GM21360 (cell line): ENCODE measurements at regions not wholly inside any gene's neighbourhood (a gene's known extent, or its start where the extent isn't known, plus 50 kb on each side); places are given as distances from the start of the nearest gene placed in this dataset.

Source experiments
- ATAC-seq: cut with Tn5 transposase; IDR thresholded peaks from one replicate; pipeline ENCODE4 v1.9.1; 2021; ENCODE audit warnings: mild to moderate bottlenecking, moderate library complexity; ENCODE audit not compliant: unreplicated experiment

- no peak for ATAC-seq
These were observed 127.9 kb upstream of the RARB start for GRCh38 chr3:25300141-25300540.

GRCh38 chr3:25304916-25305315, 123.1 kb upstream of the RARB start:
- ATAC-seq = no peak

DNA sequence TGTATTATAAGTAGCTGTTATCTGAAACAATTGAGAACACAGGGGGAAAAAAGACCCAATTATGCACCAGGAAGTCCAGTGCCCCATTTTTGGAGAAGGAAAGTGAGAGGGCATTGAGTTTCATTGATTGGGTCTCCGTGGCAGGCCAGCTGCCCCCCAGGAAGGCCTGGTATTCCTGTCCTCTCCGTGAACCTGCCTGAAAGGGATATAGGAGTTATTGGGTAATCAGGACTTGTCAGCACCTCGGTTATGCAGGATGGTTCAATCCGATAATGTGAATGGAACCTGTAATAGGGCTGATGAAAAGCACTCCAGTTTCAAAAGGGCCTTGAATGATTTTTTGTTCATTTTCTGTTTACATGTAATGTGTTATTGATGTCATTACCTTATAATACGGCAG, 122.0 kb upstream of the RARB start:
- no peak for ATAC-seq

DNA sequence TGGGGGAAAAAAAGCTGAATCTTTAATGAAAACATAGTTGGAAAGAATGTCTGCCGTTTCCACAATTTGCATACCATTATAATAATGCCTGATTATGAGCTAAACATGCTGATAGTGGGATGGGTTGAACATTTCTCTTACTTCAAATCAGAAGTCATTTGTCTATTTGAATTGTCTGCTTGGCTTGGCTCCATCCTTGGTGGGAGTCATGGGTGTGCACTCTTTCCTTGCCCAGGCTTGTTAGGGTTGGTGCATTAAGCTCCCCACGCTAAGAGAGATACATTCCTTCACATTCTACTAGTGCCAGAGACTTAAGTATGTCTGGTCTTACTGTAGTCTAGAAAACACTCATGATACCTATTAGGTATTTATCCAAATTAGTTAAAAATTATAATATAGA, 121.4 kb upstream of the RARB start:
- ATAC-seq = no peak

- no peak for ATAC-seq
These were observed 114.8 kb upstream of the RARB start for GRCh38 chr3:25313286-25313685.

- ATAC-seq = no peak
These were observed 103.0 kb upstream of the RARB start for GRCh38 chr3:25324954-25325655.

DNA sequence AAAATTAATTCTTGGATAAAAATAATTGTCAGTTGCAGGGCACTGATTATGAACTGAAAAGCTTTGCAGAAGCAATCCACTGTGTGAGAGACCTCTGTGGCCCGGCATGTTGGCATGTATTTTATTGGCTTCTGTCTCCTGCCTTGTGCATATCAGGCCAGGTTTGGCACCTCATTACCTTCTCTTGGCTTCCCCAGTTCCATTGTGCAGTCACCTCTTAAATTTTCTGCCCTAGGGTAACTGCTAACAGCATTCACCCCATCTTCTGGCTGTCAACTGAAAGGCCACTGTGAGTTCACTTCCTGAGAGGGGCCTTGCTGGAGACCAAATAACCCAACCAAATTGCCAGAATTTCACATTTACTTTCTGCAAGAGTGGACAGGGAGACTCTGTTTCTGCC, 92.7 kb upstream of the RARB start:
- no peak for ATAC-seq

GRCh38 chr3:25338158-25338725, 89.8 kb upstream of the RARB start:
- no peak for ATAC-seq

GRCh38 chr3:25339225-25339624, 88.8 kb upstream of the RARB start:
- no peak for ATAC-seq

GRCh38 chr3:25344670-25345069, 83.4 kb upstream of the RARB start:
- ATAC-seq = no peak

DNA sequence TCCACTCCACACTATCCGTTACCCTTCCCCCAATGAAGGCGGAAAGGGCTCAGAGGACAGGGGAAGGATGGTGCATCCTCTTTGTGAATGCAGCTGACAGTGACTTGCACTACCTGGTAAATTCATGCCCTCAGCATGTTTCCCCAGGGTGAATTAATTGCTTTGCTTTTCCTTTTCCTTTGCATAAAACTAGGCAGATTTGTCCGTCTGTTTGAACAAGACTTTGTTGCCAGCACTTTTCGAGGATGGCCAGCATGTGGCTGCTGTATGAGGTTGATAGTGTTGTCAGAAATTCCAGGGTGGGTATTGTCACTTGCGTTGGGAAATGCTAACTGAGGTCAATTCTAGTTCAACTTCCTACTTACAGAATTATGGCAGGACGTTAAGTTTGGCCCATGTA, 79.0 kb upstream of the RARB start:
- ATAC-seq = no peak

DNA sequence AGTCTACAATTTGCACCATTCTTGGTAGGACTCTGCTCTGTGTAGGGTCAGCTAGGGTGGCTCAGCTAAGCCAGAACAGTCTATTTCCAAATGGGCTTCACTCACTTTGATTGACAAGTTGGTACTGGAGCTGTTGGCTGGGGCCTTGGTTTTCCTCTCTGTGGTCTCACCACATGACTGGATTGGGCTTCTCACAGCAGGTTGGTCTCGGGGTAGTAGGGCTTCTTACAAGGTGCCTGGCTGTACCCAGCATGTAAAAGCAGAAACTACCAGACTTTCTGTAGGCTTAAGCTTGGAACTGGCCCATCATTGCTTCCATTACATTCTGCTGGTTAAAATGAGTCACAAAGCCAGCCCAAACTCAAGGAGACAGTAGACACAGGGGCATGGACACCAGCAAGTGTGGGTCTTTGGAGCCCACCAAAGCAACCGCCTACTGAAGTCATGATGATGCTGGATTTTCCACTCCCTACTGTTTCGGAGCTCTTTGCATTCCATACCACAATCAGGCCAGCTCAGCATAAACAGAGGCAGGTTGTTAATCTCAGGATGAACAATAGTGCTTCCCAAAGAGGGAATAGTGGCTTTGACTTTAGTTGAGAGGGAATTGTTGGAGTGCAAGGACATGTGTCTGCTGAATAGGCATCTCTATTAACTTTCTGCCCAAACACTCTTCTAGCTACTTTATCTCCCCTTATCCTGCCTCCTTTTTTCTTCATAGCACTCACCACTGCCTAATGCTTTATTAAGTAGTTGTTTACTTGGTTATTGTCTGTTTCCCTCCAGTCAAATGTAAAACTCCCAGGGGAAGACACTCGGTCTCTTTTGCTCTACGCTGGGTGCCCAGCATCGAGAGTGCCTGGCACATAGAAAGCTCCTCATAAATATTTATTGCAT, 78.0 kb upstream of the RARB start:
- no peak for ATAC-seq

GRCh38 chr3:25350725-25351114, 77.3 kb upstream of the RARB start:
- no peak for ATAC-seq

GRCh38 chr3:25354071-25354470, 74.0 kb upstream of the RARB start:
- ATAC-seq = no peak

- no peak for ATAC-seq
These were observed 72.8 kb upstream of the RARB start for GRCh38 chr3:25355034-25355885.

DNA sequence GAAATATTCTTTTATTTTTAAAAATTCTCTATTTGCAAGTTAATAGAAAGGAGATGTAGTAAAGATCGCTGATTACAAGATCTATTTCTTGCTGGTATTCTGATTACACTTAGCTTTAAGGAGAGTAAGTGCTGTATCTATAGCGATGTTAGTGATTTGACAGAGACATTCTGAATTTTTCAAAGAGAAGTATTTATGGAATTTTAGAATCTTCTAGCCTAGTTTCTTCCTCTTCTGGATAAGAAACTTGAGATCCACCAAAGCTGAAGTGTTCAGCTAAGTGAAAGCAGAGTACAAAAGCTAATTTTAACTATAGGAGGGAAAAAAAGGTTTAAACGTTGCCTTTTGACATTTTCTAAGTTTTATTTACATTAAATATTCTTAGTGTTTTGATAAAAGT, 72.1 kb upstream of the RARB start:
- ATAC-seq = no peak

DNA sequence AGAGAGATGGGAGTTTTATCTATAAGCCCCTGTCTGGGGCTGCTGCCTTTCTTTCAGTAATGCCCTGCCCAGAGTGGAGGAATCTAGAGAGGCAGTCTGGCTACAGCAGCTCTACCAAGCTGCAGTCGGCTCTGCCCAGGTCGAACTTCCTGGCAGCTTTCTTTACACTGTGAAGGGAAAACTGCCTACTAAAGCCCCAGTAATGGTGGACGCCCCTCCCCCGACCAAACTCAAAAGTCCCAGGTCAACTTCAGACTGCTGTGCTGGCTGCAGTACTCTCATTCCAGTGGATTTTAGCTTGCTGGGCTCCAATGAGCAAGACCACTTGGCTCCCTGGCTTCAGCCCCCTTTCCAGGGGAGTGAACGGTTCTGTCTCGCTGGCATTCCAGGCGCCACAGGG, 65.9 kb upstream of the RARB start:
- no peak for ATAC-seq

DNA sequence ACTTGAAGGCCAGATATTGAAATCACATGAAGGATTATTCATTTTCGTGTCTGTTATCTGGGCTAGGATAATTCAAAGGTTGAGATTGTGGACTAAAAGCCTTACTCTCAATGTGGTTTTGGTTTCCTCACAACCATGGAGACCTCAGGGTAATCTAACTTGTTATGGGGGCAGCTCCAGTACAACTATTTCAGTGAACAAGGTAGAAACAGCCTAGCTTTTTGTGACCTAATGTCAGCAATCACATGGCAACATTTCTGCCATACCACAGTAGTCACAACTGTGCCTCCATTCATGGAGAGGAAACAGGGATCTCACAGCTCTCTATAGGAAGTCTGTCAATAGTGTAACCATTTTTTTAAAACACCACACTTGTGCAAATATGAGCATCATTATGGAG, 62.4 kb upstream of the RARB start:
- no peak for ATAC-seq

- ATAC-seq = no peak
These were observed 61.0 kb upstream of the RARB start for GRCh38 chr3:25367025-25367424.

GRCh38 chr3:25372167-25372566, 55.9 kb upstream of the RARB start:
- no peak for ATAC-seq

GRCh38 chr3:25376340-25376739, 51.7 kb upstream of the RARB start:
- no peak for ATAC-seq
